ENCODE measurements at regions not wholly inside any gene's neighbourhood (a gene's known extent, or its start where the extent isn't known, plus 50 kb on each side); places are given as distances from the start of the nearest gene placed in this dataset.

DNA sequence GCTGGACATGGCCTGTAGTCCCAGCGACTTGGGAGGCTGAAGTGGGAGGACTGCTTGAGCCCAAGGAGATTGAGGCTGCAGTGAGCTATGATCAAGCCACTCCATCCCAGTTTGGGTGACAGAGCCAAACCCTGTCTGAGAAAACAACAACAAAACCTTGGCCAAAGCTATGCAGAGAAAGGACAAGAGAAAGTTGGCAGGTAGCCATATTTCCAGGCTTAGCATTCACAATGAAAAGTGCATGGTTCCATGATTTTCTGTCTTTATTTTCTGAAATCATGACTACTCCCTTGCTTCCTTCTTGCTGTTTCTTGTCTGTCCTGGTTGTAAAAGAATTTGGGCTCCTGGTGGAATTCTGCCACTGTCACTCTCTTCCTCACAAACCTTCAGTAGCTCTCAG, 284.6 kb upstream of the C2CD4B start:
- TF ChIP-seq, protein P1, sequence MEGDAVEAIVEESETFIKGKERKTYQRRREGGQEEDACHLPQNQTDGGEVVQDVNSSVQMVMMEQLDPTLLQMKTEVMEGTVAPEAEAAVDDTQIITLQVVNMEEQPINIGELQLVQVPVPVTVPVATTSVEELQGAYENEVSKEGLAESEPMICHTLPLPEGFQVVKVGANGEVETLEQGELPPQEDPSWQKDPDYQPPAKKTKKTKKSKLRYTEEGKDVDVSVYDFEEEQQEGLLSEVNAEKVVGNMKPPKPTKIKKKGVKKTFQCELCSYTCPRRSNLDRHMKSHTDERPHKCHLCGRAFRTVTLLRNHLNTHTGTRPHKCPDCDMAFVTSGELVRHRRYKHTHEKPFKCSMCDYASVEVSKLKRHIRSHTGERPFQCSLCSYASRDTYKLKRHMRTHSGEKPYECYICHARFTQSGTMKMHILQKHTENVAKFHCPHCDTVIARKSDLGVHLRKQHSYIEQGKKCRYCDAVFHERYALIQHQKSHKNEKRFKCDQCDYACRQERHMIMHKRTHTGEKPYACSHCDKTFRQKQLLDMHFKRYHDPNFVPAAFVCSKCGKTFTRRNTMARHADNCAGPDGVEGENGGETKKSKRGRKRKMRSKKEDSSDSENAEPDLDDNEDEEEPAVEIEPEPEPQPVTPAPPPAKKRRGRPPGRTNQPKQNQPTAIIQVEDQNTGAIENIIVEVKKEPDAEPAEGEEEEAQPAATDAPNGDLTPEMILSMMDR (conservative IDR thresholded peaks at IDR 0.05 in 1 of 2, IDR thresholded peaks at IDR 0.05 in 1 of 2; ENCODE audit: low read depth in 1 of 2, low read length in 2 of 2): no peak
- TF ChIP-seq EZH2 (IDR thresholded peaks at IDR 0.05; ENCODE audit: low read length, missing control alignments): no peak

All from fibroblast of lung (primary cell).